NCI-H345 treated with DMSO at 0.1 percent for 48 hours (cell line): ENCODE measurements at regions not wholly inside any gene's neighbourhood (a gene's known extent, or its start where the extent isn't known, plus 50 kb on each side); places are given as distances from the start of the nearest gene placed in this dataset.
A peak's percentile ranks its signal among the peaks of the same experiment; 100 is the strongest.
"Not testable (repeated sequence)": the region's sequence is repeated elsewhere in the genome, so short reads cannot be mapped to it uniquely, and the experiment has no call there.

Source experiments
- DNase-seq: peaks from one replicate; lab custom pipeline; 2025; ENCODE audit not compliant: unreplicated experiment; lab: John Stamatoyannopoulos, UW

GRCh38 chr9:7313389-7313788 is 486.2 kb downstream of the DMAC1 start:
- DNase-seq: no peak

DNA sequence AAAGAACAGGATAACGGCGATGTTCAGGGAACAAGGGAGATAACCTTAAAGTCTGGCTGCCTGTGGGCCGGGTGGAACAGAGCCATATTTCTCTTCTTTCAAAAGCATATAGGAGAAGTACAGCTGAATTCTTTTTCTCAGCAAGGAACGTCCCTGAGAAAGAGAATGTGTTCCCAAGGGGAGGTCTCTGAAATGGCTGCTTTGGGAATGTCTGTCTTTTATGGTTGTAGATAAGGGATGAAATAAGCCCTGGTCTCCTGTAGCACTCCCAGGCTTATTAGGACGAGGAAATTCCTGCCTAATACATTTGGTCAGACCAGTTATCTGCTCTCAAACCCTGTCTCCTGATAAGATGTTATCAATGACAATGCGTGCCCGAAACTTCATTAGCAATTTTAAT is 490.5 kb downstream of the DMAC1 start:
- DNase-seq: not testable (repeated sequence)

DNA sequence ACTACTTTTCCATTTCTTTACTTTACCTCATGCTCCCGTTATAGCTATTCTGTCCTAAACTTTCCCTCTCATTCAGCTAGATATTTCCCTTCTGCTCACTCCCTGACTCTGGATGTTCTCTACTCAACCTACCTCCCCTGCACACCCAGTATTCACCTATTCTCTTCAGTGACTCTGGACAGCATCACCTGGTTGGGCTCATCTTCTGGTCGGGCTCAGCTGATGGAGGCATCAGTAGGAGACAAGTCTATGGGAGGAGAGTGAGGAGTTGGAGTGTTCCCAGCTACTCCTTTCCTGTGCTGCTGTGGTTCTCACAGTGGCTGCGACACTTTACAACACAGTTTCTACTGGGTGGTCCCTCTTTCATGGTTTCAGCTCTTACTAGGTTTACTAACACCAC is 493.9 kb downstream of the DMAC1 start:
- no peak for DNase-seq

DNA sequence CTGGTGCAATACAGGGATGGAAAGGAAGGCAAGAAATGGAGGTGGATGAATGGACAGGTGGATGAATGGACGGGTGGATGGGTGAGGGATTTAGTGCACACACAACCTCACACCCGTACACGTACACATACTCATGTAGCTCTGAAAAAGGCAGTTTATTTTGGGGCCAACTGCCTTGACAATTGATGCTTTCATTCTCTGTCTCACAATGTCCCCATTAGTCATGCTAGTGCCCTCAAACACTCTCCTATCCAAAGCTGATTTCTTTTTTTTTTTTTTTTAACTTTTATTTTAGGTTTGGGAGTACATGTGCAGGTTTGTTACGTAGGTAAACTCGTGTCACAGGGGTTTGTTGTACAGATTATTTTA is 495.0 kb downstream of the DMAC1 start:
- DNase-seq: no peak

DNA sequence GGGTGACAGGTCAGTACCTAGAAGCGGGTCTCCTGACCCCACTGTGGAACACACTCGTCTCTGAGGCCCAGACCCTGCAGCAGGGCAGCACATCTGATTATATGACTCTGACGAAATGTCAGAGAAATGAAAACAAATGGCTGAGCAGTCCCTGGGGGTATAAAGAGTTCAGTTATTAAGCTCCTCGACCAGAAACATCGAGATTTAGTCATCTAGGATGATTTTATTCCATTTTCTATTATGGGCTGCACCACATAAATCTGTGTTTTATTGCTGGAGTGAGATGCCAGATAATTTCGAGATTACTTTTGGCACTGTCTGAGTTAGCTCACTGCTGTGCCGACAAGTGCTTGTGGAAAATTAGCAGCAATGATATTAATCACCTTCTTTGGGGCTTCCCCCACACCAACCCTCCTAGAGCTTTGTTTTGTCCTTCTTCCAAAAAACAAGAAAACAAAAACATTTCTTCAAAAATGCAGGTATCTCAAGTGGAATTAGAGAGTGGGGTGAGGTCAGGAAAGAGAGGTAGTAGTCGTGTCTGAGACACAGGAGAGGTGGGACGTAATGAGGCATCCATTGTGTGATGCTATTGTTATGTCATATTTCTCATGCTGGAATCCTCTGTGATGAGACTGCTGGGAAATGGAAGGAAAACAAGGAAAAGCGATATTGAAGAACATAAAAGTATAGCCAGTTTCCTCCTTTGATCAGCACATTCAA is 495.5 kb downstream of the DMAC1 start:
- DNase-seq: no peak

DNA sequence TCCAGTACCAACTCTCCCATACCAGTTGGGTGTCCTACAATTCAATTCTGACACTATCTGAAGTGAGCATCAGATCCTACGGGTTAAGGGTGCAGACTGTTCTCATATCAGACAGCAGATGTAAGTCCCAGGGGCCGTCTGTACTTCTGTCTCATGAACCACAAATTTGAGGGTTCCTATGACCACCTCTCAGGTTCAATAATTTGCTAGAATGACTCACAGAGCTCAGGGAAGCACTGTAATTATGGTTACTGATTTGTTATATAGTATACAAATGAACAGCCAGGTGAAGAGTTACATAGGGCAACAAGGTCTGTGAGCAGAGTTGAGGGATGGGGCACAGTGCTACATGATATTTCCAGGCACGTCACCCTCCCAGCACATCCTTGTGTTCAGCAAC is 499.1 kb downstream of the DMAC1 start:
- no peak for DNase-seq

DNA sequence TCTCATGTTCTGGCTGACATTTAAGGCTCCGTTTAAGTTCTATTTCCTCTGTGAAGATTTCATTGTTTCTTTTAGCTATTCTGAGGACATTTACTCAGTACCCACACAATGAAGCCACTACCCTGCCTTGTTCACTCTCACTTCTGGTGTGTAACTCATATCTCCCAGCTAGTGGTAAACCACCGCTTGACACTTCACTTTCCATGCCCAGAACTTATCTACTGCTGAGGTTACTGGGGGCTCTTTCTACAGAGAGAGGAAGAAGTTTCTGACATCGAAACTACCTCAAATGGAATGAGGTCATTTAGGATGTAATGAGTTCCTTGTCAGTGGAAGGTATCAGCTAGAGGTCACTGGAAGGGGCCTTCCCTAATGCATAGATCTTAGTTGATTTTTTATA is 501.5 kb downstream of the DMAC1 start:
- no peak for DNase-seq

- DNase-seq: no peak
Measured at GRCh38 chr9:7297521-7297920, 502.1 kb downstream of the DMAC1 start.

GRCh38 chr9:7293091-7293490 is 506.5 kb downstream of the DMAC1 start:
- DNase-seq: no peak

- DNase-seq: no peak
Measured at GRCh38 chr9:7289773-7290172, 509.8 kb downstream of the DMAC1 start.

DNA sequence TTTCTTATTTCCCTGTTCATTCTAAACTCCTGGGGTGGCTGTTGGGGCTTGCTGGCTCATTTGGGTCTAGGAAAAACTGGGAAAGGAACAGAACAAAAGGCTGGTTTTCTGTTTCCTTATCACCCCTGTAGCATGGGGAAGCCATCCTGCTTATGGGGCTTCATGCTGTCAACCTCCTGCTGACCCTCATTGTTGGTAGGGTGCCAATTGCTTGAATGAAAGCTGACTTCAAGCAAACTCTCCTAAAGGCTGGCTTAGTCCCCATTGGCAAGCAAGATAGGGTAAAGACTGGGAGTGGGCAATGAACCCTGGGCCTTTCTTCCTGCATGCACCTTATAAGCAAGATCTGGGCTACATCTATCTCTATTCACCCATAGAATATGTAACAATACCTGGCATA is 511.6 kb downstream of the DMAC1 start:
- DNase-seq: peak; percentile 39

DNA sequence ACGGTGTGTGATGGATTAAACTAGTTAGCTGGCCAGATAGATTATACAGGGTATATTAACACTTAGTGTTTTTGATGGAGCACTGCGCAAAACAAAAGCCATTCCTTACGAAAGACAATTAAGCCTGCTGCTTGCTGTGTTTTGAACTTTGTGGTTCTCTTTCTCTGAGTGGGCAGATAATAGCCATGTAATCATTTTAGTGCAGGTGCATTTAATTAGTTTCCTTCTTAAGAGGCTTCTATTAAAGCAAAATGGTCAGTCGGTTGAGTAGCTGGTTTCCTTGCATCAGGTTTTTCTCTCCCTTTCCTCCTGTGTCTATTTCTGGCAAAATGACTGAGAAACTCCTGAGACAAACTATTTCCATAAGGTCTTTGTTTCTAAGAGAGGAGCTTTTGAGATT is 512.5 kb downstream of the DMAC1 start:
- DNase-seq: no peak

GRCh38 chr9:7286101-7286500 is 513.5 kb downstream of the DMAC1 start:
- no peak for DNase-seq

DNA sequence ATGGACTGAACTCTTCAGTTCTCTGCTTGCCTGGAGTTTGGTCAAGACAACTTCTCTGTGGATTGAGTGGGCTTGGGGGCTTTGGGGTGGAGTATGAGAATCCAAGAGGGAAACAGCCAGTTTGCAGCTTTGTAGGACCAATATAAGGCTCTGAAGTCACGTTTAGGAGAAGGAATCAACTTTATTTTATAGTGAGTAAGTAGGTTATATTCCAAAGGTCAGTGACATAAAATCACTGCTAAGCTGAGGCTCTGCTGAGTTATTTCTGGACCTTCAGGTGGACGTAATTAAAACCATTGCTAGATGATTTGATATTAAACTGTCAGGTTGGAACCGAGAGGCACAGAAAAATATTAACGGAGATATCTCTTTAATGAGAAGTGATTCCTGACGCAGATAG is 514.4 kb downstream of the DMAC1 start:
- no peak for DNase-seq

DNA sequence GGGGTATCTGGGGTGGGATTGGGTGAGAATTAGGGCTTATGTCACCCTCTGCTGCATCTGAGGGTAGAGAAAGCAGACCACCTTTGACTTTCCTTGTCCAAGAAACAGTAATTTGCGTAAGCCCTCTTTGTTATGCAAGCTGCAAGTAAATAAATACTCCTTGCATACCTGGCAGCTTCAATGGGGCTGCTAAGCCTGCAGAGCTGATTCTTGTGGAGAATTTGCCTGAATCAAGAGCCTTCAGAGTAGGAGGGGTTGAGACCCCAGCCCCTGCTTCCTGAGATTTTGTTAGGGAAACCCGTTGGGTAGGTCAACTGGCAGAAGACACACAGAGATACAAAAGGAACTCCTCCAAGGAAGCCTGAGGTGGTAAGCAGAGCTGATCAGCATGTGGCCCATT is 515.1 kb downstream of the DMAC1 start:
- no peak for DNase-seq

DNA sequence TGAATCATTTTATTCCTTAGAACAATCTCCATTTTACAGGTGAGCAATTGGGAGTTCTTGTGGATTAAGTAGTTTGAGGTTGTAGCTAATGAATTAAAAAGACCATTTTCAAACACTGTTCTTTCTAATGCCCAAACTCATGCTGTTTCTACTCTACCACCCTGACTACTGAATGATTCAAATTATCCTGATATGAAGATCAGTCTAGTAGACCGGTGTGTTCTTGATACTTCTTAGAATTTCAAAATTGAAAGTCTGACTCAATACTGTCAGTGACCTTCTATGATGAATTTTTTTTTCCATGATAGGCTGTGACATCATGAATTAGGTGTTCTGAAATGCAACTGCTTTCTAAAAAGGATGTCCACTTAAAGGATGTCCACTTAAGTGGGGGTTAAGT is 515.5 kb downstream of the DMAC1 start:
- no peak for DNase-seq

- no peak for DNase-seq
Measured at GRCh38 chr9:7273575-7273974, 515.8 kb downstream of the KDM4C start.

DNA sequence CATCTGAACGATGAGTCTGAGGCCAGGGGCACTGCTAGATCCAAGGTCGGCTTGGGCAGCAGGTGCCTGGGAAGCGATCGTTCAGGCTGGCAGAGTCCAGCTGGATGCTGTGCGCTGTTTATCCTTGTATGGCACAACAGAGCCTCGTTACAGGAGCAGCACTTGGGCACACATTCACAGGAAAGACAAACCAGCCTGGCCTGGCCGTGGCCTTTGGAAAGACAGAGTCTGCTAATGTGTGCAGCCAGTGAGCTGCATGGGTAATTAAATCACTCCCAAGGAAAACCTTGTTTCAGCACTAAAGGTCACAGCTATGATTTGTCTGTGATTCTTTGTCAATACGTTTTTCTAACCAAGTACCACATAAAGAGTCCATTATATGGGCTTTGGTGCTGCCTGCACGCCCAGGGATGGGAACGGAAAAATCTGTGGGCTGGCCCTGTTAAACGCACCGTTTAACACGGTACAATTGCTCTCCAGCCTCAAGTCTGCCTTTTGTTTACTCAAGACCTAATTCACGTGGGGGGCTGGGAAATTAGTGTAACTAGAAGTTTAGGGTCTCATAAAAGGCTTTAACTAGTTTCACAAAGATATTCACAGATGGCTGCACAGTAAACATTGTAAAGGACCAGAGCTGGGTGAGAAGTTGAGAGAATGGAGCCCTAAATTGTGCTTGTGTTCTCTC is 509.3 kb downstream of the KDM4C start:
- DNase-seq: peak; percentile 86

- DNase-seq: no peak
Measured at GRCh38 chr9:7265181-7265580, 507.4 kb downstream of the KDM4C start.

GRCh38 chr9:7259544-7260241 is 501.9 kb downstream of the KDM4C start:
- DNase-seq: no peak

- DNase-seq: no peak
Measured at GRCh38 chr9:7258688-7259396, 501.1 kb downstream of the KDM4C start.
